ENCODE measurements at regions not wholly inside any gene's neighbourhood (a gene's known extent, or its start where the extent isn't known, plus 50 kb on each side); places are given as distances from the start of the nearest gene placed in this dataset.

DNA sequence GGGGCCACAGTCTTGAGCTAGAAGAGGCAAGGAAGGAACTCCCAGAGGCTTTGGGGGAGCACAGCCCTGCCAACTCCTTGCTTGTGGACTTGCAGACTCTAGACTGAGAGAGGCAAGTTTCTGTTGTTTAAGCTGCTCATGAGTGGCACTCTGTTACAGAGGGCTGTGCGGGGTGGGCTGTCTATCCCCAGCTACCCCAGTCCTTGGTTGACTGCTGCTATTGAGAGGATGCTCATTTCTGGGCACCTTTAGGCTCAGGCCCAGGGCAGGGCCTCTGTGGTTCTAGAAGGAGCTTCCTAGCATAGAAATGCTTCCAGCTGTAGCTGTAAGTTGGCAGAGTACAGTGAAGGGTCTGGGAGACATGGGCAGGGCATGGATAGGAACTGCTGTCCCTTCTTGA, 151.3 kb upstream of the GGTLC1 start:
- TF ChIP-seq, protein P1, sequence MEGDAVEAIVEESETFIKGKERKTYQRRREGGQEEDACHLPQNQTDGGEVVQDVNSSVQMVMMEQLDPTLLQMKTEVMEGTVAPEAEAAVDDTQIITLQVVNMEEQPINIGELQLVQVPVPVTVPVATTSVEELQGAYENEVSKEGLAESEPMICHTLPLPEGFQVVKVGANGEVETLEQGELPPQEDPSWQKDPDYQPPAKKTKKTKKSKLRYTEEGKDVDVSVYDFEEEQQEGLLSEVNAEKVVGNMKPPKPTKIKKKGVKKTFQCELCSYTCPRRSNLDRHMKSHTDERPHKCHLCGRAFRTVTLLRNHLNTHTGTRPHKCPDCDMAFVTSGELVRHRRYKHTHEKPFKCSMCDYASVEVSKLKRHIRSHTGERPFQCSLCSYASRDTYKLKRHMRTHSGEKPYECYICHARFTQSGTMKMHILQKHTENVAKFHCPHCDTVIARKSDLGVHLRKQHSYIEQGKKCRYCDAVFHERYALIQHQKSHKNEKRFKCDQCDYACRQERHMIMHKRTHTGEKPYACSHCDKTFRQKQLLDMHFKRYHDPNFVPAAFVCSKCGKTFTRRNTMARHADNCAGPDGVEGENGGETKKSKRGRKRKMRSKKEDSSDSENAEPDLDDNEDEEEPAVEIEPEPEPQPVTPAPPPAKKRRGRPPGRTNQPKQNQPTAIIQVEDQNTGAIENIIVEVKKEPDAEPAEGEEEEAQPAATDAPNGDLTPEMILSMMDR (IDR thresholded peaks at IDR 0.05): no peak
- TF ChIP-seq POLR2AphosphoS5 (IDR thresholded peaks at IDR 0.05) (no peak), EP300 (IDR thresholded peaks at IDR 0.05) (no peak), POLR2A (IDR thresholded peaks at IDR 0.05; ENCODE audit: low read depth) (no peak)
